ENCODE measurements at regions not wholly inside any gene's neighbourhood (a gene's known extent, or its start where the extent isn't known, plus 50 kb on each side); places are given as distances from the start of the nearest gene placed in this dataset.
A peak's percentile ranks its signal among the peaks of the same experiment; 100 is the strongest.

- in situ Hi-C loops (cut with MboI; ENCODE audit: low pct_unique_long_range_greater_than_20kb in 2 of 9, low sequenced_read_pairs in 9 of 9, unreplicated experiment in 9 of 9), result no loop called here
- WGBS, 10 experiments, result 70 to 100% (median 92%) methylated on average over 1 to 2 of the region's 3 CpGs; no CpG with 5 or more reads in 5 of the 10 experiments
- Histone ChIP-seq H3K27ac (no peak overlapping the region), H3K4me3 (no peak overlapping the region), H3K4me1 (replicated peaks in 1 of 2) (peaks cover 7 to 8% of the 10 kb centered on the region in 2 donors)
- ATAC-seq (replicated peaks in 6 of 8), result no peak
Measured at GRCh38 chr7:33724201-33724600, 181.1 kb upstream of the BMPER start.

- peaks cover 18 to 19% of the 10 kb centered on the region in 2 donors for H3K4me1 ChIP-seq (replicated peaks in 1 of 2)
- H3K27ac ChIP-seq, result no peak overlapping the region
- no peak for ATAC-seq (replicated peaks in 6 of 8)
- in situ Hi-C loops (cut with MboI; ENCODE audit: low pct_unique_long_range_greater_than_20kb in 2 of 9, low sequenced_read_pairs in 9 of 9, unreplicated experiment in 9 of 9), result no loop called here
- WGBS, 10 experiments, result 54 to 100% (median 89%) methylated on average over 2 to 7 of the region's 7 CpGs
- no peak overlapping the region for H3K4me3 ChIP-seq
Measured at GRCh38 chr7:33725111-33726025, 180.0 kb upstream of the BMPER start.

DNA sequence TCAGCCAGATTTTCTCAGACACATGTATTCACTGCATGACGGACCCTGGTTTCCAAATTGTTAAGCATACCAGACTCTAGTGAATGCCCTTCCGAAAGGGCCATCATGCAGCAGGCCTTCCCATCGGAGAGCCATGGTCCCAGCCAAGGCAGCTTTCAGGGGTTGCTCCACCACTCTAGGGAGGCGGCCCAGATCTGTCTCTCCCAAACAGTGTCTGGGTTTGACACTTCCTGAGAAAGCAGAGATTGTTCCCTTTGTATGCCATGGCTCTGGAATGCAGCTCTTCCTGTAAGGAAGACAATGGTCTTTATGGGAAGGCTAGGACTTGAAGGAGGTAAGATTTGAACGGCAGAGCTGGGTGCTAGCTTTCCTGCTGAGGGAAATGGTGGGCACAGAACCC is 178.8 kb upstream of the BMPER start:
- peaks cover 18 to 19% of the 10 kb centered on the region in 2 donors for H3K4me1 ChIP-seq (replicated peaks in 1 of 2)
- H3K27ac ChIP-seq, result no peak overlapping the region
- 38 to 100% (median 80%) methylated on average over 1 to 3 of the region's 5 CpGs; no CpG with 5 or more reads in 1 of the 10 experiments for WGBS, 10 experiments
- in situ Hi-C loops (cut with MboI; ENCODE audit: low pct_unique_long_range_greater_than_20kb in 2 of 9, low sequenced_read_pairs in 9 of 9, unreplicated experiment in 9 of 9), result no loop called here
- H3K4me3 ChIP-seq, result no peak overlapping the region
- no peak for ATAC-seq (replicated peaks in 6 of 8)

DNA sequence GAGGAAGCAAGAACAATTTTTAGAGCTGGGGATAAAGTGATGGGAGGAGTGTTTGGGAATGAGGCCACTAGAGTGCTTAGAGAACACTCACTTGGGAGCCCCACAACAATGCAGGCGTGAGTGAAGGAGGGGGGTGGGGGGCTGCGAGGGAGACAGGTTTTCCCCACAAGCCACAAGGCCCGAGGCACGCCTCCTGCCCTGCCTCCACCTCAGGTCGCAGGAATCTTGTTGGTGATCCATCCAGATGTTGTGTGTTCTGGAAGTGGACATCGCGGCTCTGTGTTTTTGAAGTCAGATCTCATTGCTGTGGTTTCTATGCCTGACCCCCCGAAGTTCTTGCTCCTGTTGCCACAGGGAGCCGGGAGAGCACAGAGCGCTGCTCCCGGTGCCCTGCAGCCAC is 178.0 kb upstream of the BMPER start:
- 67 to 100% (median 83%) methylated on average over 1 to 8 of the region's 11 CpGs; no CpG with 5 or more reads in 6 of the 10 experiments for WGBS, 10 experiments
- no peak for ATAC-seq (replicated peaks in 6 of 8)
- H3K27ac ChIP-seq, result no peak overlapping the region
- in situ Hi-C loops (cut with MboI; ENCODE audit: low pct_unique_long_range_greater_than_20kb in 2 of 9, low sequenced_read_pairs in 9 of 9, unreplicated experiment in 9 of 9), result no loop called here
- H3K4me3 ChIP-seq, result no peak overlapping the region
- H3K4me1 ChIP-seq (replicated peaks in 1 of 2), result peaks cover 18 to 19% of the 10 kb centered on the region in 2 donors

GRCh38 chr7:33728873-33729551 is 176.3 kb upstream of the BMPER start:
- no peak overlapping the region for H3K27ac ChIP-seq
- peaks cover 15 to 18% of the 10 kb centered on the region in 2 donors for H3K4me1 ChIP-seq (replicated peaks in 1 of 2)
- H3K4me3 ChIP-seq, result no peak overlapping the region
- ATAC-seq (replicated peaks in 6 of 8), result peak in 5 of 8 experiments; percentile 94 to 98 (median 95)
- WGBS, 10 experiments, result 44 to 100% (median 75%) methylated on average over 1 to 13 of the region's 16 CpGs
- in situ Hi-C loops (cut with MboI; ENCODE audit: low pct_unique_long_range_greater_than_20kb in 2 of 9, low sequenced_read_pairs in 9 of 9, unreplicated experiment in 9 of 9), result no loop called here

GRCh38 chr7:33729726-33730125 is 175.6 kb upstream of the BMPER start:
- Histone ChIP-seq H3K4me3 (no peak overlapping the region), H3K27ac (no peak overlapping the region), H3K4me1 (replicated peaks in 1 of 2) (peaks cover 15 to 21% of the 10 kb centered on the region in 2 donors)
- ATAC-seq (replicated peaks in 6 of 8), result peak in 1 of 8 experiments; percentile 13
- in situ Hi-C loops (cut with MboI; ENCODE audit: low pct_unique_long_range_greater_than_20kb in 2 of 9, low sequenced_read_pairs in 9 of 9, unreplicated experiment in 9 of 9), result no loop called here
- WGBS, 10 experiments, result 67 to 100% (median 89%) methylated on average over 1 to 3 of the region's 3 CpGs; no CpG with 5 or more reads in 2 of the 10 experiments

- no peak overlapping the region for H3K27ac ChIP-seq
- ATAC-seq (replicated peaks in 6 of 8), result no peak
Measured at GRCh38 chr7:33730958-33731357, 174.4 kb upstream of the BMPER start.

GRCh38 chr7:33731912-33732311 is 173.4 kb upstream of the BMPER start:
- WGBS, 10 experiments, result 60 to 100% (median 96%) methylated on average over 1 to 4 of the region's 5 CpGs; no CpG with 5 or more reads in 2 of the 10 experiments
- H3K4me3 ChIP-seq, result no peak overlapping the region
- no peak for ATAC-seq (replicated peaks in 6 of 8)
- H3K27ac ChIP-seq, result no peak overlapping the region
- in situ Hi-C loops (cut with MboI; ENCODE audit: low pct_unique_long_range_greater_than_20kb in 2 of 9, low sequenced_read_pairs in 9 of 9, unreplicated experiment in 9 of 9), result no loop called here
- peaks cover 15 to 21% of the 10 kb centered on the region in 2 donors for H3K4me1 ChIP-seq (replicated peaks in 1 of 2)

More at GRCh38 chr7:33730958-33731357, 174.4 kb upstream of the BMPER start:
- 46 to 100% (median 80%) methylated on average over 1 to 2 of the region's 4 CpGs; no CpG with 5 or more reads in 5 of the 10 experiments for WGBS, 10 experiments
- H3K4me1 ChIP-seq (replicated peaks in 1 of 2), result peaks cover 15 to 21% of the 10 kb centered on the region in 2 donors
- in situ Hi-C loops (cut with MboI; ENCODE audit: low pct_unique_long_range_greater_than_20kb in 2 of 9, low sequenced_read_pairs in 9 of 9, unreplicated experiment in 9 of 9), result no loop called here
- H3K4me3 ChIP-seq, result no peak overlapping the region

- Histone ChIP-seq H3K27ac (no peak overlapping the region), H3K4me1 (replicated peaks in 1 of 2) (peaks cover 15 to 21% of the 10 kb centered on the region in 2 donors), H3K4me3 (no peak overlapping the region)
- ATAC-seq (replicated peaks in 6 of 8), result no peak
- in situ Hi-C loops (cut with MboI; ENCODE audit: low pct_unique_long_range_greater_than_20kb in 2 of 9, low sequenced_read_pairs in 9 of 9, unreplicated experiment in 9 of 9), result no loop called here
- WGBS, 10 experiments, result 75 to 100% (median 97%) methylated on average over 1 to 2 of the region's 2 CpGs; no CpG with 5 or more reads in 2 of the 10 experiments
Measured at GRCh38 chr7:33732462-33732861, 172.9 kb upstream of the BMPER start.

DNA sequence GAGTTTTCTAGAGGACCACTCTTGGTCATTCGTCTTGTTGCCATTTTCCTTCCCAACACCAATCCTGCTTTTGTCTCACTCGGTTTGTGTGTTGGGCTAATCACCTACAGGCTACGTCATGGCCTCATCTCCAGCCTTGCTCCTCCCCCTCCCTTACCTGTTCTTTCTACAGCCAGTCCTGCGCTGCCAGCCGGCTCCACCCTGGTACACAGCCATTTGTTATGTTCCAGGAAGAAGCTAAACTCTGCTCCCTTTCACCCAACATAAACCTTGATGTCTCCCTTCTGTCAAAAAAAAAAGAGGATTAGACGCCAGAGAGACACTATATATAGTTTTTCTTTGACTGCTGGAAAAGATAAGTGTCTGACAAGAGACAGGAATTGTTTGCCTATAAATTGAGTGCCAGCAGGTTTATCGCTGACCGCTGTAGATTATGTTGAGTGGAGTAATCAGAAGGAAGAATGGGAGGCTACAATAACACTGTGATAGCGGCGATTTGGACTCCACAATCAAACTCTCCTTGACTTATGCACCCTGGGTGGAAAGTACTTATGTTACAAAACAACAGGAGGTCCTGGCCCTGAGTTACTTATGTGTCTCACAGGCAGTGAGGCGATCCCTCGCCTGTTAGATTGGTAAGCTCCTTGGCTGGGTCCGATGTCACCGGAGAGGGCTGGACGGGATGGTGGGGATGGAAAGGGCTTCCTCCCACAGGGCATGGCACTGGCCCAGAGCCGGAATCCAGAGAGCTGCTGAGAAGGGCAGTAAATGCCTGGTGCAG is 171.3 kb upstream of the BMPER start:
- Histone ChIP-seq H3K4me1 (replicated peaks in 1 of 2) (peaks cover 11 to 16% of the 10 kb centered on the region in 2 donors), H3K4me3 (no peak overlapping the region), H3K27ac (no peak overlapping the region)
- 79 to 97% (median 88%) methylated on average over 4 to 13 of the region's 16 CpGs for WGBS, 10 experiments
- peak in 3 of 8 experiments; percentile 7 to 42 (median 13) for ATAC-seq (replicated peaks in 6 of 8)
- in situ Hi-C loops (cut with MboI; ENCODE audit: low pct_unique_long_range_greater_than_20kb in 2 of 9, low sequenced_read_pairs in 9 of 9, unreplicated experiment in 9 of 9), result no loop called here

- WGBS, 10 experiments, result 60 to 100% (median 78%) methylated on average over 1 to 5 of the region's 5 CpGs; no CpG with 5 or more reads in 4 of the 10 experiments
- no peak for ATAC-seq (replicated peaks in 6 of 8)
- H3K4me3 ChIP-seq, result no peak overlapping the region
- in situ Hi-C loops (cut with MboI; ENCODE audit: low pct_unique_long_range_greater_than_20kb in 2 of 9, low sequenced_read_pairs in 9 of 9, unreplicated experiment in 9 of 9), result no loop called here
- H3K4me1 ChIP-seq (replicated peaks in 1 of 2), result peaks cover 0 to 3% of the 10 kb centered on the region in 2 donors
- no peak overlapping the region for H3K27ac ChIP-seq
Measured at GRCh38 chr7:33735403-33735802, 169.9 kb upstream of the BMPER start.

DNA sequence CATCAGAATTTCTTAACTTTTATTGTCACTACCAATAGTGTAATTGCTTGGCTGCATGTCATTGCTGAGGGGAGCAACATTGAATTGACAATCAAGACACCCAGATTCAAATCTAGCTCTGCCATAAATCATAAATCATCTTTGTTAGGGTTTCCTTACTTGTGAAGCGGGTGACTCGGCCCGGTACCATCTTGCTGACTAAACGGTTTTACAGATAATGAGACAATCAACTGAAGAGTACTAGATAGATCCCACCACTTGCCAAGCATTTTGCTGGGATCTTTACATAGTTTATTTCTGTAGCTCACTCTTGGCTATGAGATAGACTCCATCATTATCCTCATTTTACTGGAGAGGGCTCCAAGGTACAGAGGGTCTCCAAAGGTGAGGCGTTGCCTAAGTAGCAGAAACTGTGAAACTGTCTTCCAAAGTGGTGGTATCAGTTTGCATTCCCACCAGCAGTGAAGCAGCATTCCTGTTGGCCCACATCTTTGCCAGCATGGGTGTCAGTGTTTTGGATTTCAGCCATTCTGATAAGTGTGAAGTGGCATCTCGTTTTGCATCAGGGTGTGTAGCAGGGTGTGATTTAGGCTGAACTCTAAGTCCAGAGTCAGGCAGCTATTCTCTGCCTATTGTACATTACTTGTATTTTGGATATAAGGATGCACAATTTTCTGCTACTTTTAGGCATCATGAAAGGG is 168.7 kb upstream of the BMPER start:
- H3K4me1 ChIP-seq (replicated peaks in 1 of 2), result peaks cover 0 to 3% of the 10 kb centered on the region in 2 donors
- no peak for ATAC-seq (replicated peaks in 6 of 8)
- WGBS, 10 experiments, result 74 to 100% (median 95%) methylated on average over 2 to 6 of the region's 6 CpGs; no CpG with 5 or more reads in 2 of the 10 experiments
- in situ Hi-C loops (cut with MboI; ENCODE audit: low pct_unique_long_range_greater_than_20kb in 2 of 9, low sequenced_read_pairs in 9 of 9, unreplicated experiment in 9 of 9), result no loop called here
- H3K4me3 ChIP-seq, result no peak overlapping the region
- no peak overlapping the region for H3K27ac ChIP-seq

All from motor neuron (in vitro differentiated cells).